EH (cell line): ENCODE measurements at regions not wholly inside any gene's neighbourhood (a gene's known extent, or its start where the extent isn't known, plus 50 kb on each side); places are given as distances from the start of the nearest gene placed in this dataset.

Source experiments
- DNase-seq: peaks from one replicate; pipeline ENCODE4 v3.0.0-alpha.2; 2015; ENCODE audit warnings: low read depth

- no peak for DNase-seq
These were observed 138.1 kb upstream of the ALKAL2 start for GRCh38 chr2:425947-426346.

- no peak for DNase-seq
These were observed 137.4 kb upstream of the ALKAL2 start for GRCh38 chr2:425243-425642.

DNA sequence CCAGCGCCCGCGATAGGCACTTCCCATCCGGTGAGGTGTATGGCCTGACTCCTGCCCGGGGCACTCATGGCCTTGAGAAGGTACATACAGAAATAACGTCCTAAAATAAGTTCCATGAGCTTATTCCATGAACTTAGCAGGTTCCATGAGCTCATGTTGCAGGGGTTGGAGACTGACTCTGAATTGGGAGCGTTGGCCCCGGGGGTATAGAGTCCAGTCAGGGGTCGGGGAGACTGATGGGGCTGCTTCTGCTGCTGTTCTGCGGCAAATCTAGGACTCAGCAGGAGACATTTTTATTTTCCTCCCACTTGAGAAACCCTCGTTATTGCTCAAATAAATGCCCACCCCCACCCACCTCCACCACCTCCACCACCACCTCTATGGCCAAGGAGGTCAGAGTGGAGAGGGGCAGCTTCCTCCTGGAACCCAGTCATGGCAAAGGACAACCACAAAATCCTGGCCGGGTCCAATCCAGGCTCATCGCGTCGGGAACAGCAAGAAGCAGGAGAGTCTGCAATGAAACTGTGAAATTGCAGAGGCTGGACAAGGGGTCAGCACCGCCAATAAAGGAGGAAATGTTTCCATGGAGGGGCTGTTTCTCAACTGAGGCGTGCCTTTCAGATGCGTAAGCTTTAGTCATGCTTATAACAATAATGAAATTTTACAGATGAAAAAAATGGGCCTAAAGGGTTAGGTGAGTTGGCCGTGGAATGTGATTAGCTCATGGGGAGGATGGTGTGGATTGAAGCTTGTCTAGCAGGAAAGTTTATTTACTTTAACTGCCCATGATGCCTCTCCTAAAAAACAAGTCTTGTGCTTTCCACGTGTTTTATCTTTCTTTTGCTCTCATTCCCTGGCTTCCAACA lies 136.6 kb upstream of the ALKAL2 start:
- no peak for DNase-seq

DNA sequence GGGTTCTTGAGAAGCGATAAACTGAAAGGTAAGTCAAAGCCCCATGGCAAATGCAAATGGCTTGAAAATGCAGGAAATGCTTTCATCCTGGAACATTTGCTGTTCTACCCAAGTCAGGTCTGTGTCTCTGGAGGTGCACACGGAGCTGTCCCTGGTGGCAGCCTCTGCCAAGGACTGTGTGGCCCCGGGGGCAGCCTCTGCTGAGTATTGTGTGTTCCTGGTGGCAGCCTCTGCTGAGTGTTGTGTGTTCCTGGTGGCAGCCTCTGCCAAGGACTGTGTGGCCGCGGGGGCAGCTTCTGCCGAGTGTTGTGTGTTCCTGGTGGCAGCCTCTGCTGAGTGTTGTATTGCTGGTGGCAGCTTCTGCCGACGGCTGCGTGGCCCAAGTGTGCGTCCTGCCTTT lies 135.6 kb upstream of the ALKAL2 start:
- no peak for DNase-seq

- DNase-seq: no peak
These were observed 135.0 kb upstream of the ALKAL2 start for GRCh38 chr2:422676-423435.

- DNase-seq: no peak
These were observed 133.5 kb upstream of the ALKAL2 start for GRCh38 chr2:421406-421805.

DNA sequence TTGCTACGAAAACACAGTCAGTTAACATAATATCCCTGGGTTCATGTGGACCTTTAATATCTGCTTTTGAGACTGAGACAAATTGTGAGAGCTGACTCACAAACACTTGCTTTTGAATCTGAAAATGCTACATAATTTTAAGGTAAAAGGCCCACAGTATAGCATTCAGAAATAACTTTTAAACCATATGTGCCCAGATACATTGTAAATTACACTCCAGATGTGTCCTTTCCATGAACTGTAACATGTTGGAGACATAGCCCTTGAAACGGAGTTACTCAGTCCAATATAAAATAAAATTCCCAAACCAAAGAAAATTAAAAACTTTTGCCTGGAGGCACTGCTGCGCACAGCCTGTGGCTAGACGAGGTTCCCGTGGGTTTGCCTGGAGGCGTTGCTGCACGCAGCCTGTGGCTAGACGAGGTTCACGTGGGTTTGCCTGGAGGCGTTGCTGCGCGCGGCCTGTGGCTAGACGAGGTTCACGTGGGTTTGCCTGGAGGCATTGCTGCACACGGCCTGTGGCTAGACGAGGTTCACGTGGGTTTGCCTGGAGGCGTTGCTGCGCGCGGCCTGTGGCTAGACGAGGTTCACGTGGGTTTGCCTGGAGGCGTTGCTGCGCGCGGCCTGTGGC lies 131.9 kb upstream of the ALKAL2 start:
- no peak for DNase-seq

- no peak for DNase-seq
These were observed 129.8 kb upstream of the ALKAL2 start for GRCh38 chr2:417662-418061.

- DNase-seq: no peak
These were observed 129.1 kb upstream of the ALKAL2 start for GRCh38 chr2:417006-417405.

- DNase-seq: no peak
These were observed 128.2 kb upstream of the ALKAL2 start for GRCh38 chr2:415986-416610.

DNA sequence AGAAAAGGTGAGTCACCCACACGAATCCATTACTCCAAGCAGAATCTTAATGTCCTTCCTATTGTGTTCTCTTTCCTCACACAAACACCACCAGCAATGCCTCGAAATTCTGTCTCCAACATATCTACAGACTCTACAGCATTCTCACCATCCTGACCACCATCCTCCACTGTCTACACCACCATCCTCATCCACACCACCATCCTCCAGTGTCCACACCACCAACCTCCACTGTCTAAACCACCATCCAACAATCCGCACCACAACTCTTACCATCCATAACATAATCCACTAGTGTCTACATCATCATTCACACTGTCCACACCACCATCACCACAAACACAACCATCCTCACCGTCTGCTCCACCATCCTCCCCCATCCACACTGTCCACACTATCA lies 121.6 kb upstream of the ALKAL2 start:
- DNase-seq: no peak

DNA sequence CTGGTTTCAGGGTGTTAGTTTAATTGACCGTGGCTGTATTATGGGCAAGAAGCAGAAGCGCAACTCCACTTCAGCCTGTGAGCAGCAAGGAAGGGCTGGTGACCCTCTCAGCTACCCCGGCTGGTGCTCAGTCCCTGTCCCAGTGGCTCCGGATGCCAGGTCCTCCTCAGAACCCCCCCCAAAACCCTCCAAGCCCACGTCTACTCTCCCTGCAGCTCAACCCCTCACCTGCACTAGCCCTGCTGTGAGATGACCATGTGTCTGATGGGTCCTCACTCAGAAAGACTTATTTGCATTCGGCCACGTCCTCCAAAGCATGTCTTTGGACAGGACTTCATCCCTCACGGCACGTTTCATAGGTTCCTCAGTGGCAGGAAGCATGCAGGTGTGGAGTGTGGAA lies 119.7 kb upstream of the ALKAL2 start:
- DNase-seq: no peak

GRCh38 chr2:406876-407275 lies 119.0 kb upstream of the ALKAL2 start:
- no peak for DNase-seq

- no peak for DNase-seq
These were observed 118.3 kb upstream of the ALKAL2 start for GRCh38 chr2:406231-406630.

DNA sequence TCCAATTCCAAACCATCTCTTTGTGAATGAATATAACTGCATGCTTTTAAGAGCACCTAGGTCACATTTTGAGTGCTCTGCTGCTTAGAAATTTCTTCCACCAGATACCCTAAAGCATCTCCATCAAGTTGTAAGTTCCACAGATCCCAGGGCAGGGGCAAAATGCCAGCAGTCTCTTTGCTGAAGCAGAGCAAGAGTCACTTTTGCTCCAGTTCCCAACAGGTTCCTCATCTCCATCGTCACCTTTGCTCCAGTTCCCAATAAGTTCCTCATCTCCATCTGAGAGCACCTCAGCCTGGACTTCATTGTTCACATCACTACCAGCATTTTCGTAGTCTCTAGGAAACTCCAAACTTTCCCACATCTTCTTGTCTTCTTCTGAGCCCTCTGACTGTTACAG lies 116.7 kb upstream of the ALKAL2 start:
- DNase-seq: no peak

- no peak for DNase-seq
These were observed 115.8 kb upstream of the ALKAL2 start for GRCh38 chr2:403682-404081.

DNA sequence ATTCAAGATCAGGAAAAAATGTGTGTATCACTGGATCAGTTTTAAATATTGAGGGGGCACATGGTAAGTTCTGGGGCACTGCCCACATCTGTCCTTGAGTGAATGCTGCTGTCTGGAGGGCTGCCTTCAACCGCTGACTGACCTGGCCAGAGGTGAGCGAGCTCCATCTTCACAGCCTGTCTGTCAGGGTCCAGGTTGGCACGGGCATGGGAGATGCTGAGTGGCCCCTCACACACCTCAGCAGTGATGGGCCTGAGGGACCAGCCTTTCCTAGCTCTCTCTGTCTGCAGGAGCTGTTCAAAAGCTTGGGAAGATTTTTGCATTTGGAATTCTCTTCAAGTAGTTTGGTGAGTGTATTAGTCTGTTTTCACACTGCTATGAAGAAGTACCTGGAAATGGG lies 114.8 kb upstream of the ALKAL2 start:
- DNase-seq: no peak

- DNase-seq: no peak
These were observed 114.3 kb upstream of the ALKAL2 start for GRCh38 chr2:402206-402605.

DNA sequence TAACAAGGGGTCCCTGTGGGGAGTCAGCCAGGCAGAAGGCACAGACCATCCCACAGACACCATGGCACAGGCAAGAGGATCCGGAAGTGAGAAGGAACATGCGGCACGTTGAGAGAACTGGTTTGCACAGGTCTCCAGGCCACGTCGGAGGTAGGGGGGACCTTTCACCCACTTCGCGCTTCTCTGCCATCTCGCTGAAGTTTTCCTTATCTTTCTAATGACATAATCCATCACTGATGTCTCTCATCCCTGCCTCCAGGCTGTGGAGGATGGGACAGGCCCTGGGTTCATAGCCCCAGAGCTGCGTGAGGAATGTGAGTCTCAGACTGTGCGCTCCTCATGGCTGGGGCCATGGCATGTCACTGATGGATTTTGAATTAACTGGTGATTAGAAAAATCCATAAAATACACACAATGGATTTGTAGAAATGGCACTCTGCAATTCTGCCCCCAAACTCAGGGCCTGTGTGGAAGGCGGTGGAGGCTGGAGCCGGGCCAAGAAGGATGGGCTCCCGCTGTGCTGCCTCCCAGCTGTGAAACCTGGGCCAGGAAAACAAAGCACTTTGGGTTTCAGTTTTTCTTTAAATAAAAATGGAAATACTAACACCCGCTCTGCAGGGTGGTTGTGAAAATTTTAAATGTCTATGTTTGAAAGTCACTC lies 113.3 kb upstream of the ALKAL2 start:
- no peak for DNase-seq

- no peak for DNase-seq
These were observed 110.0 kb upstream of the ALKAL2 start for GRCh38 chr2:397926-398325.

DNA sequence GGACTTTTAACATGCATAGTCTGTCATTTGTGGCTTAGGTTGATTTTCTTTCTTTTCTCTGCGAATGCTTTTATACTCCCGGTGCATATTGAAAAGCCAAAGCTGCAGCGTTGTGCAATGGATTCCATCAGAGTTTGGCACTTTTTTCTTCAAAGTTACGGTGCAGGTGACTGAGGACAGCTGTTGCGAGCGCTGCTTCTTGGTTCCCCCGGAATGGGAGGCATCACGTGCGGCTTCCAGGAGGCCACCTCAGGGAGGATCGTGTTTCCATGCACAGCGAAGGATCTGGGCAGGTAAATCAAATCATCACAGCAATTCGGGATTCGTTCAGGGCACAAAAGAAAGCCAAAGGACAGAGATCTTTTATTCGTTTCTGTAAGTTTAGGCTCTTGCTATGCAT lies 109.6 kb upstream of the ALKAL2 start:
- no peak for DNase-seq

- no peak for DNase-seq
These were observed 109.0 kb upstream of the ALKAL2 start for GRCh38 chr2:396903-397302.
